Mesenchymal stem cell (in vitro differentiated cells and primary cell): ENCODE measurements at regions not wholly inside any gene's neighbourhood (a gene's known extent, or its start where the extent isn't known, plus 50 kb on each side); places are given as distances from the start of the nearest gene placed in this dataset.

Experiments
- DNase-seq: peaks from one replicate; pipeline ENCODE4 v3.0.0-alpha.2; 2013
- H2AFZ ChIP-seq: one replicate; pipeline ENCODE4 v1.6.1; 2013; ENCODE audit warnings: low read depth, mild to moderate bottlenecking, control low read depth, inconsistent platforms, low read length, moderate library complexity
- H2AK5ac ChIP-seq: 2 replicates; pipeline ENCODE4 v1.6.1; 2013; ENCODE audit warnings: low read length, moderate library complexity, mild to moderate bottlenecking, inconsistent platforms; ENCODE audit not compliant: severe bottlenecking
- H2BK120ac ChIP-seq: one replicate; pipeline ENCODE4 v1.6.1; 2013; ENCODE audit warnings: low read depth, mild to moderate bottlenecking, inconsistent platforms, low read length, moderate library complexity
- H2BK12ac ChIP-seq, 2 experiments: one replicate each; pipeline ENCODE4 v1.6.1; 2013; ENCODE audit warnings: inconsistent platforms in 2 of 2, low read length in 2 of 2, mild to moderate bottlenecking in 2 of 2, moderate library complexity in 2 of 2, control low read depth in 1 of 2
- H2BK15ac ChIP-seq: one replicate; pipeline ENCODE4 v1.6.1; 2013; ENCODE audit warnings: mild to moderate bottlenecking, low read depth, inconsistent platforms; ENCODE audit not compliant: poor library complexity, severe bottlenecking
- H2BK5ac ChIP-seq: 2 replicates; pipeline ENCODE4 v1.6.1; 2013; ENCODE audit warnings: low read depth, mild to moderate bottlenecking, low read length, control low read depth, inconsistent platforms; ENCODE audit not compliant: poor library complexity, severe bottlenecking
- H3K14ac ChIP-seq, 2 experiments: one replicate each; pipeline ENCODE4 v1.6.1; 2013; ENCODE audit warnings: inconsistent platforms in 2 of 2, low read length in 2 of 2, control low read depth in 1 of 2, mild to moderate bottlenecking in 1 of 2, moderate library complexity in 1 of 2
- H3K18ac ChIP-seq, 2 experiments: one replicate each; pipeline ENCODE4 v1.6.1; 2013; ENCODE audit warnings: inconsistent platforms in 2 of 2, low read length in 2 of 2, control low read depth in 1 of 2, low read depth in 1 of 2, mild to moderate bottlenecking in 1 of 2
- H3K23ac ChIP-seq, 2 experiments: one replicate each; pipeline ENCODE4 v1.6.1; 2013; ENCODE audit warnings: inconsistent platforms in 2 of 2, low read length in 2 of 2, mild to moderate bottlenecking in 2 of 2, moderate library complexity in 2 of 2, control low read depth in 1 of 2
- H3K27ac ChIP-seq: 2 replicates; pipeline ENCODE4 v1.5.1; 2013; ENCODE audit warnings: mild to moderate bottlenecking, moderate library complexity, low read length, control low read depth, inconsistent platforms; ENCODE audit not compliant: poor library complexity, severe bottlenecking
- H3K27me3 ChIP-seq, 2 experiments: 2 replicates each; pipeline versions ENCODE4 v1.6.1 to v1.7.0; 2013; ENCODE audit warnings: low read length in 2 of 2, mild to moderate bottlenecking in 2 of 2, moderate library complexity in 2 of 2, control low read depth in 1 of 2, inconsistent platforms in 1 of 2; ENCODE audit not compliant: control insufficient read depth in 1 of 2, insufficient read depth in 1 of 2
- H3K36me3 ChIP-seq, 2 experiments: 2 replicates each; pipeline versions ENCODE4 v1.6.1 to v1.7.0; 2013; ENCODE audit warnings: low read length in 2 of 2, control low read depth in 1 of 2, inconsistent platforms in 1 of 2, low read depth in 1 of 2, mild to moderate bottlenecking in 1 of 2; ENCODE audit not compliant: insufficient read depth in 2 of 2, control insufficient read depth in 1 of 2
- H3K4ac ChIP-seq, 2 experiments: one replicate each; pipeline ENCODE4 v1.6.1; 2013; ENCODE audit warnings: inconsistent platforms in 2 of 2, low read length in 2 of 2, mild to moderate bottlenecking in 2 of 2, moderate library complexity in 2 of 2, control low read depth in 1 of 2, low read depth in 1 of 2
- H3K4me1 ChIP-seq: 2 replicates; pipeline ENCODE4 v1.6.1; 2013; ENCODE audit warnings: low read depth, low read length, control low read depth; ENCODE audit not compliant: control insufficient read depth, insufficient read depth
- H3K4me2 ChIP-seq: 2 replicates; pipeline ENCODE4 v1.6.1; 2013; ENCODE audit warnings: low read length, mild to moderate bottlenecking, inconsistent platforms; ENCODE audit not compliant: poor library complexity, severe bottlenecking
- H3K4me3 ChIP-seq, 2 experiments: 2 replicates each; pipeline versions ENCODE4 v1.5.1 to v1.7.0; 2013; ENCODE audit warnings: low read length in 2 of 2, mild to moderate bottlenecking in 2 of 2, control low read depth in 1 of 2, low read depth in 1 of 2; ENCODE audit not compliant: insufficient read depth in 1 of 2
- H3K79me1 ChIP-seq: replicated peaks from 2 replicates; pipeline ENCODE4 v1.6.1; 2013; ENCODE audit warnings: mild to moderate bottlenecking, control low read depth, low read length, inconsistent platforms; ENCODE audit not compliant: poor library complexity, severe bottlenecking
- H3K9ac ChIP-seq: 2 replicates; pipeline ENCODE4 v1.7.0; 2013; ENCODE audit warnings: mild to moderate bottlenecking, low read length, moderate library complexity
- H3K9me3 ChIP-seq: 2 replicates; pipeline ENCODE4 v1.7.0; 2013; ENCODE audit warnings: mild to moderate bottlenecking, low read length; ENCODE audit not compliant: control insufficient read depth
- H4K8ac ChIP-seq: one replicate; pipeline ENCODE4 v1.6.1; 2013; ENCODE audit warnings: inconsistent platforms, mild to moderate bottlenecking, low read length, moderate library complexity
- H4K91ac ChIP-seq: one replicate; pipeline ENCODE4 v1.6.1; 2013; ENCODE audit warnings: mild to moderate bottlenecking, low read length, inconsistent platforms
- WGBS: methylation state at CpG from one replicate; pipeline ENCODE4 v1.1.7; 2013; ENCODE audit warnings: mixed read lengths; 5-methylcytosine and 5-hydroxymethylcytosine counted together

DNA sequence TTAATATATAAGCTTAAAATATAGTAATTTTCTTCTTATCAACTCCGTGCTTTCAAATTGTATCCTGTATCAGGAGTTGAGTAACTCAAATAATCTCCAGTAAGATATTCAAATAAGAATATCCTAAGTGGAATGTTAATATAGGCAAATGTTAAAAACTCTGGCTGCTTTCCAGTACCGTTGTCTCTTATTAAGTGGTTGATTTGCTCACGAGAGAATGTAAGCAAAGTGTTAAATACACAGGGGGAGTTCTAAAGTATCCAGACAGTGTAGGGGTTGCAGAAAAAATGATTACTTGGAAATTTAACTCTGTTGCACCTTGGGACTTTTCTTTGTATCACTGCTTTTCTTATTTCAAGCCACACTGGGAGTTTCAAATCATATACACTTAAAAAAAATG, 478.9 kb upstream of the TBL1XR1 start:
- Histone ChIP-seq H2AK5ac (no peak overlapping the region), H2BK12ac (no peak overlapping the region), H2AFZ (no peak overlapping the region), H3K4ac (no peak overlapping the region), H4K91ac (no peak overlapping the region), H3K4me2 (no peak overlapping the region), H3K4me1 (peaks cover 2% of the 10 kb centered on the region), H3K27ac (no peak overlapping the region), H3K14ac (no peak overlapping the region), H3K4me3 (no peak overlapping the region), H3K18ac (no peak overlapping the region), H3K27me3 (no peaks in the 10 kb centered on the region), H2BK15ac (no peak overlapping the region), H3K36me3 (no peaks in the 10 kb centered on the region), H3K9me3 (no peaks in the 10 kb centered on the region), H3K79me1 (no peaks in the 10 kb centered on the region), H2BK5ac (no peak overlapping the region), H2BK120ac (no peak overlapping the region), H4K8ac (no peak overlapping the region), H3K9ac (no peak overlapping the region), H3K23ac (no peak overlapping the region)
- WGBS = 38% methylated on average over 2 of the region's 3 CpGs
- no peak for DNase-seq

DNA sequence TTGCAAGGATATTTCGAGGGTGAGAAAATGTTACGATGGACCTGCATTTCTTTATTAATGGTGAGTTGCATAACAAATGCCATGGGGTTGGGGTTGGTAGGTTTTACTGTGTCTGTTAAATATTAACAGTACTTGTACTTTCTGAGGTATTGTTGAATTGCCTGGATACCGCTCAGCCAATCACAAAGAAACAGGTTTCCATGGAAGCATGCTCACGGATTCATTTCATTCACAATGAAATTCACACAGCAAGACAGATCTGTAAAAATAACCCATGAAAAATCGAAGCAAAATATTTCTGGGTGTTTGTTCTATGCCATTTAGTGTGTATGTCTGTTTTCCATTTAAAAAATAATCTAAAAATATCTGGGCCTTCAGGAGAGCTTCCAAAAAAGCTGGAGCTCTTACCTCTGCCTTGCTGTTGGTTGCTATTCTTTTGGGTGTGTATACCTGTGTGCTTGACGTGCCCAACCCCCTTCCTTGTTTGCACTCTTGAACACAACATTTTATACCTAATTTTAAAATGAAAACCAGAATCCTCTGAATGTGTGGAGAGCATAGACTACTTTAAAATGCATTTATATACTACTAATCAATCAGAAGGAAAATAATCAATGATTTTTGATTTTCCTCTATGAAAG, 479.8 kb upstream of the TBL1XR1 start:
- no peak overlapping the region for H3K18ac ChIP-seq
- no peaks in the 10 kb centered on the region for H3K27me3 ChIP-seq
- H3K79me1 ChIP-seq = no peaks in the 10 kb centered on the region
- H3K36me3 ChIP-seq = no peaks in the 10 kb centered on the region
- no peak overlapping the region for H2BK15ac ChIP-seq
- no peak overlapping the region for H2BK12ac ChIP-seq
- H3K27ac ChIP-seq = peak overlapping the region; percentile 41
- H3K9me3 ChIP-seq = no peaks in the 10 kb centered on the region
- WGBS = 100% methylated on average over 2 of the region's 6 CpGs
- no peak overlapping the region for H3K4me3 ChIP-seq
- no peak overlapping the region for H3K9ac ChIP-seq
- DNase-seq = no peak
- no peak overlapping the region for H2AFZ ChIP-seq
- H3K4me2 ChIP-seq = peak overlapping the region; percentile 35
- H4K91ac ChIP-seq = no peak overlapping the region
- no peak overlapping the region for H2AK5ac ChIP-seq
- peaks cover 4% of the 10 kb centered on the region for H3K4me1 ChIP-seq
- no peak overlapping the region for H3K4ac ChIP-seq
- H2BK5ac ChIP-seq = no peak overlapping the region
- H3K14ac ChIP-seq = no peak overlapping the region
- no peak overlapping the region for H3K23ac ChIP-seq
- no peak overlapping the region for H2BK120ac ChIP-seq
- H4K8ac ChIP-seq = no peak overlapping the region

DNA sequence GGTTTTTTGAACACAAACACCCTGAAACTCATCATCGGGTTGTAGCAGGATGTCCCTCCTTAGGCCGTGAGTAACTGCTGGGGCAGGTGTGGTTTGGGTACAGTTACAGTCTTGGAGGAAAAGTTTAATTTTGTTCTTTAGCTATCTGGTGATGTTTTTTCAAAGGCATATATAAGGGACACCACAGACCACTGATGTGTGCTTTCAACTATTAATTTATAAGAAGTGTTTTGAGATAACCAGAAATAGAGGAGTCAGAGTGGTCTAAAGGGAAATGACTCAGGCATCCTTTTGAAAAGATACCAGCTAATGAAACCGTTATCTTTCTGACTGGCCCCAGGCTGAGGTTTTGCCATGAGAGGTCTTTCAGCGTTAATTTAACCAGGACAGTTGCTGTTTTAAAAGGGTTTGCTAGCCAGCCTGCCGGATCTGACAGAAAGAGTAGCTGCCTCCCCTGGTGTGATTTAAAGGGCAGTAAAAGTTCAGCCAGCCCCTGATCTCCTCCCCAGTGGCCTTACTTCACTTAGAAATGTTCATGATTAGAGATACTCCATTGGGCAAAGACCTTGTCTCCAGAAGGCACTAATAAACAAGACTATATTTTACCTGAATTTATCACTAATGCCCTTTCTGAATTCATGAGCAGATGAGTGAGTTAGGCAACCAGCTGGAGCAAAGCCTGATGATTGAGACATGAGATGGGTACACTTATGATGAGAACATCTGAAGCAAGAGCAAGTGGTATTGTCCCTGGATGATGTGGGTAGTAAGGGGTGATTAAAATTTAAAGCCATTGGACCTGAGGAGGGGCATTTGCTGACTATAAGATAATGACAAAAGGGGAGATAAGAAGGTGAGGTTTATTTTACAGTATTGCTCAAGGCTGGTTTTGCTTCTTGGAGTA, 482.5 kb upstream of the TBL1XR1 start:
- Histone ChIP-seq H3K27me3 (no peaks in the 10 kb centered on the region), H3K4me2 (no peak overlapping the region), H3K23ac (no peak overlapping the region), H3K18ac (peak overlapping the region in 1 of 2 experiments; percentile 34), H4K8ac (no peak overlapping the region), H2BK5ac (no peak overlapping the region), H3K4ac (peak overlapping the region in 1 of 2 experiments; percentile 58), H3K79me1 (no peaks in the 10 kb centered on the region), H3K27ac (peak overlapping the region; percentile 14), H3K4me3 (no peak overlapping the region), H2BK12ac (peak overlapping the region in 1 of 2 experiments; percentile 51), H2BK120ac (no peak overlapping the region), H3K9ac (peak overlapping the region; percentile 25), H3K4me1 (peaks cover 2% of the 10 kb centered on the region), H2AK5ac (peak overlapping the region; percentile 62), H3K36me3 (no peaks in the 10 kb centered on the region), H4K91ac (no peak overlapping the region), H2BK15ac (no peak overlapping the region), H2AFZ (no peak overlapping the region), H3K9me3 (no peaks in the 10 kb centered on the region), H3K14ac (no peak overlapping the region)
- 14% methylated on average over 5 of the region's 5 CpGs for WGBS
- DNase-seq = peak; percentile 54

DNA sequence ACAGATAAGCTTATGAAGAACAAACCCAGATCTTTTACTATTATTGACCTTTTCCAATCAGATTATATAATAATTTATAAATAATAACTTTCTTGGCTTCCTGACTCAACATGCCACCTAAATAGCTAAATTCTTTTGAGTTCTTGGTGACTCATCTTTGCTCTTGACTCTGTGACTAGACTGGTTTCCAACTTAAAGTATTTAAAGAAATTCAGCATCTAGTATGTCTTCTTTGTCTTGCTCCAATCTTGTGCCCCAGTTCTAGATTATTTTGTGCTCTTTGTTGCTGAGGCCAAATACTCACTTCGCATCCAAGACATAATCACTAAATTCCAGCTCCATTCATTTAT, 483.2 kb upstream of the TBL1XR1 start:
- Histone ChIP-seq H2BK15ac (no peak overlapping the region), H3K79me1 (no peaks in the 10 kb centered on the region), H3K4ac (no peak overlapping the region), H2AFZ (no peak overlapping the region), H3K4me3 (no peak overlapping the region), H3K27ac (no peak overlapping the region), H4K91ac (no peak overlapping the region), H2BK5ac (no peak overlapping the region), H3K9ac (no peak overlapping the region), H3K18ac (no peak overlapping the region), H3K4me2 (no peak overlapping the region), H3K27me3 (no peaks in the 10 kb centered on the region), H3K36me3 (no peaks in the 10 kb centered on the region), H2AK5ac (no peak overlapping the region), H3K14ac (no peak overlapping the region), H3K9me3 (no peaks in the 10 kb centered on the region), H2BK120ac (no peak overlapping the region), H3K23ac (no peak overlapping the region), H2BK12ac (no peak overlapping the region), H3K4me1 (peaks cover 2% of the 10 kb centered on the region), H4K8ac (no peak overlapping the region)
- DNase-seq = peak; percentile 45
- WGBS = 100% methylated on average over 1 of the region's 1 CpG
